ENCODE measurements at regions not wholly inside any gene's neighbourhood (a gene's known extent, or its start where the extent isn't known, plus 50 kb on each side); places are given as distances from the start of the nearest gene placed in this dataset.

DNA sequence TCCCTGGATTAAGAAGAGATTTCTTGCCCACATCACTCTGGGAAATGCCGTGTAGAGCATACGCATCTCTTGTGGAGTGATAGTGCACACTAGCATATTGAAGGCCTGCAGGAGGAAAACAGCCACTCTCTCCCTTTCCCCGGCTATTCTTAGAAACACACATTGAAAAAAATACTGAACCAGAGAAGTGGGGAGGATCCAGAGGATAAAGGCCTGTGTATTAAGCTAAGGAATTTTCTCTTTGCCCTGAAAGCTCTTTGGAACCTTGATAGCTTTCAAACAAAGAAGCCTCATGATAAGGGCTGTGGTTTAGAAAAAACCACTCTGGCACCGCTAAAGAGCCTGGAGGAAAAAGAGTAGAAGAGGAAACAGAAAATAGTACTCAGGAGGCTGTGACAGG, 386.1 kb upstream of the NBEA start:
- no peaks in the 10 kb centered on the region for H3K27me3 Mint-ChIP-seq (ENCODE audit: insufficient read depth, unreplicated experiment)
- CTCF ChIA-PET: no interaction called here
- BruUV-seq (replicated peaks): no TSS peak
- Histone ChIP-seq H3K9me3 (no peaks in the 10 kb centered on the region), H3K27me3 (replicated peaks; ENCODE audit: control insufficient read depth, insufficient read depth, low read length) (no peaks in the 10 kb centered on the region), H3K4me1 (peaks cover 28% of the 10 kb centered on the region), H3K4me3 (ENCODE audit: low read depth, low read length) (no peak overlapping the region), H3K36me3 (ENCODE audit: control insufficient read depth, insufficient read depth, low read length) (no peaks in the 10 kb centered on the region)
- peak in 1 of 2 experiments; percentile 17 for DNase-seq
- H3K36me3 Mint-ChIP-seq (ENCODE audit: insufficient read depth, unreplicated experiment): no peaks in the 10 kb centered on the region
- peak overlapping the region; percentile 11 for H3K4me3 Mint-ChIP-seq (ENCODE audit: unreplicated experiment)
- peaks cover 23% of the 10 kb centered on the region for H3K4me1 Mint-ChIP-seq (ENCODE audit: low read depth, unreplicated experiment)
- H3K9me3 Mint-ChIP-seq (ENCODE audit: unreplicated experiment): no peaks in the 10 kb centered on the region
- POLR2A ChIA-PET: interaction anchor here (0.5 to 0.6 kb wide), 2 partner anchors 11 to 73 kb away, joined by 3 to 6 read pairs; no protein-coding TSS in a partner anchor
- peak overlapping the region; percentile 78 for H3K27ac Mint-ChIP-seq (ENCODE audit: unreplicated experiment)
- intact Hi-C loops (cut with micrococcal nuclease; ENCODE audit: unreplicated experiment): loop anchor here (1.0 kb wide), 1 partner anchor 11 kb away; no protein-coding TSS in a partner anchor
- no peak for TF ChIP-seq CTCF (IDR thresholded peaks at IDR 0.05; ENCODE audit: insufficient read depth in 1 of 2, low read depth in 1 of 2, low read length in 1 of 2, severe bottlenecking in 1 of 2, unreplicated experiment in 1 of 2)

DNA sequence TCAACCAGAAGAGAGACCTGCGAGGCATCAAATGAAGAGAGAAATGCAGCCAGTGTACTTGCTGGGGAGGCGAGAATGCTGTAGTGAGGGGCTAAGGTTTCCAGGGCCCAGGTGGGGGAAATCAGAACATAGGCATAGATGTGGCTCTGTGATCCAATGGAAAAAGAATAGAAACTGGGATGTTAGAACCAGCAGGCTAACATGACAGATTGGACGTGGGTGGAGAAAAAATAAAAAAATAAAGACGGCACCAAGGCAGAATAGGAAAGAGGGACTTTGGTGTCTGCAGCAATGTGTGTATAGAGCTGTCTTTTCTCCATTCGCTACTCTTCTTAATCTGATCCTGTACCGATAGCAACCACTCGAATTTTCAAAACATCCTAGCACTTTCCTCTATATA, 381.0 kb upstream of the NBEA start:
- Mint-ChIP-seq H3K27me3 (ENCODE audit: insufficient read depth, unreplicated experiment) (no peaks in the 10 kb centered on the region), H3K36me3 (ENCODE audit: insufficient read depth, unreplicated experiment) (no peaks in the 10 kb centered on the region), H3K9me3 (ENCODE audit: unreplicated experiment) (peaks cover 9% of the 10 kb centered on the region), H3K4me1 (ENCODE audit: low read depth, unreplicated experiment) (peaks cover 12% of the 10 kb centered on the region), H3K27ac (ENCODE audit: unreplicated experiment) (no peak overlapping the region), H3K4me3 (ENCODE audit: unreplicated experiment) (no peak overlapping the region)
- Histone ChIP-seq H3K9me3 (no peaks in the 10 kb centered on the region), H3K4me1 (peaks cover 12% of the 10 kb centered on the region), H3K27me3 (replicated peaks; ENCODE audit: control insufficient read depth, insufficient read depth, low read length) (no peaks in the 10 kb centered on the region), H3K4me3 (ENCODE audit: low read depth, low read length) (no peak overlapping the region), H3K36me3 (ENCODE audit: control insufficient read depth, insufficient read depth, low read length) (no peaks in the 10 kb centered on the region)
- no TSS peak for BruUV-seq (replicated peaks)
- no peak for TF ChIP-seq CTCF (IDR thresholded peaks at IDR 0.05; ENCODE audit: insufficient read depth in 1 of 2, low read depth in 1 of 2, low read length in 1 of 2, severe bottlenecking in 1 of 2, unreplicated experiment in 1 of 2)
- intact Hi-C loops (cut with micrococcal nuclease; ENCODE audit: unreplicated experiment): no loop called here
- ChIA-PET POLR2A (no interaction called here), CTCF (no interaction called here)
- no peak for DNase-seq

- Mint-ChIP-seq H3K4me3 (ENCODE audit: unreplicated experiment) (peak overlapping the region; percentile 24), H3K27ac (ENCODE audit: unreplicated experiment) (peak overlapping the region; percentile 16)
- DNase-seq: peak; percentile 41 to 64
Observed at GRCh38 chr13:34567597-34567996, 374.5 kb upstream of the NBEA start.

More at GRCh38 chr13:34567597-34567996, 374.5 kb upstream of the NBEA start:
- H3K36me3 ChIP-seq (ENCODE audit: control insufficient read depth, insufficient read depth, low read length): no peaks in the 10 kb centered on the region
- intact Hi-C loops (cut with micrococcal nuclease; ENCODE audit: unreplicated experiment): loop anchor here (1.0 kb wide), 1 partner anchor 11 kb away; no protein-coding TSS in a partner anchor
- no peaks in the 10 kb centered on the region for H3K27me3 ChIP-seq (replicated peaks; ENCODE audit: control insufficient read depth, insufficient read depth, low read length)
- H3K9me3 Mint-ChIP-seq (ENCODE audit: unreplicated experiment): peaks cover 9% of the 10 kb centered on the region
- peaks cover 24% of the 10 kb centered on the region for H3K4me1 ChIP-seq
- ChIA-PET POLR2A (interaction anchor here (0.7 kb wide), 1 partner anchor 11 kb away, joined by 3 read pairs; no protein-coding TSS in a partner anchor), CTCF (interaction anchor here (0.7 kb wide), 1 partner anchor 100 kb away, joined by 3 read pairs; no protein-coding TSS in a partner anchor)
- H3K4me3 ChIP-seq (ENCODE audit: low read depth, low read length): no peak overlapping the region
- no peak for TF ChIP-seq CTCF (IDR thresholded peaks at IDR 0.05; ENCODE audit: insufficient read depth in 1 of 2, low read depth in 1 of 2, low read length in 1 of 2, severe bottlenecking in 1 of 2, unreplicated experiment in 1 of 2)
- no peaks in the 10 kb centered on the region for H3K9me3 ChIP-seq
- BruUV-seq (replicated peaks): no TSS peak
- H3K36me3 Mint-ChIP-seq (ENCODE audit: insufficient read depth, unreplicated experiment): no peaks in the 10 kb centered on the region
- H3K4me1 Mint-ChIP-seq (ENCODE audit: low read depth, unreplicated experiment): peaks cover 25% of the 10 kb centered on the region
- H3K27me3 Mint-ChIP-seq (ENCODE audit: insufficient read depth, unreplicated experiment): no peaks in the 10 kb centered on the region

All from Caco-2 (cell line).